Tibial nerve (tissue), 3 donors: ENCODE measurements at regions not wholly inside any gene's neighbourhood (a gene's known extent, or its start where the extent isn't known, plus 50 kb on each side); places are given as distances from the start of the nearest gene placed in this dataset.

Source experiments
- CTCF ChIP-seq, 5 experiments: fragments of 200-600 bp in 3 of 5; fragments of 450-650 bp in 2 of 5; sonication (generic) in 3 of 5; IDR thresholded peaks; one replicate each; pipeline ENCODE4 v1.5.1; 2016 to 2019; ENCODE audit warnings: antibody characterized with exemption in 5 of 5, mild to moderate bottlenecking in 3 of 5, moderate library complexity in 2 of 5
- POLR2A ChIP-seq, 2 donors: fragments of 450-650 bp; IDR thresholded peaks; one replicate each; pipeline ENCODE4 v1.6.1; 2017; ENCODE audit warnings: antibody characterized with exemption in 2 of 2, mild to moderate bottlenecking in 2 of 2, moderate library complexity in 2 of 2

- no peak for TF ChIP-seq CTCF (IDR thresholded peaks at IDR 0.05)
- no peak for TF ChIP-seq POLR2A (IDR thresholded peaks at IDR 0.05)
These were observed 282.2 kb downstream of the SLITRK5 start for GRCh38 chr13:87953381-87953780.
